ENCODE measurements at regions not wholly inside any gene's neighbourhood (a gene's known extent, or its start where the extent isn't known, plus 50 kb on each side); places are given as distances from the start of the nearest gene placed in this dataset.

- WGBS (ENCODE audit: insufficient coverage): 80% methylated on average over 1 of the region's 3 CpGs
- H3K27ac ChIP-seq (ENCODE audit: low read length in 2 of 2): no peak overlapping the region
- H3K27me3 ChIP-seq (replicated peaks in 1 of 4; ENCODE audit: control extremely low read depth in 1 of 4, control insufficient read depth in 3 of 4, insufficient read depth in 4 of 4, low read length in 3 of 4): peaks cover 0 to 6% (median 4%) of the 10 kb centered on the region in 4 experiments
- ATAC-seq (ENCODE audit: low read depth) (no peak), DNase-seq (no peak)
- H3K9me3 ChIP-seq (ENCODE audit: control extremely low read depth in 1 of 3, control insufficient read depth in 2 of 3, insufficient read depth in 1 of 3, low read length in 2 of 3): peaks cover 0 to 4% (median 0%) of the 10 kb centered on the region in 3 donors
- H3K9ac ChIP-seq (ENCODE audit: low read length): no peak overlapping the region
- H3K36me3 ChIP-seq (replicated peaks in 1 of 2; ENCODE audit: control extremely low read depth in 1 of 2, control insufficient read depth in 1 of 2, extremely low read depth in 1 of 2, insufficient read depth in 2 of 2, low read length in 1 of 2): no peaks in the 10 kb centered on the region
- POLR2A ChIA-PET: no interaction called here
- no peak overlapping the region for H3K27ac Mint-ChIP-seq
- no peaks in the 10 kb centered on the region for H3K4me1 ChIP-seq (ENCODE audit: control insufficient read depth in 2 of 2, insufficient read depth in 2 of 2, low read length in 2 of 2)
- H3K4me2 ChIP-seq (replicated peaks; ENCODE audit: low read depth, low read length, poor library complexity, severe bottlenecking): no peak overlapping the region
- CTCF ChIA-PET: no interaction called here
- no peak for TF ChIP-seq CTCF (IDR thresholded peaks at IDR 0.05)
- TF ChIP-seq EZH2 (IDR thresholded peaks at IDR 0.05; ENCODE audit: borderline replicate concordance, insufficient read depth, low read depth, low read length, poor library complexity, severe bottlenecking): no peak
- H3K4me1 Mint-ChIP-seq: no peaks in the 10 kb centered on the region
- H3K4me3 Mint-ChIP-seq: no peak overlapping the region
- H2AFZ ChIP-seq (ENCODE audit: insufficient read depth, low read depth, low read length, poor library complexity, severe bottlenecking): no peak overlapping the region
- H3K4me3 ChIP-seq (ENCODE audit: control extremely low read depth in 1 of 5, extremely low read depth in 1 of 5, insufficient read depth in 1 of 5, low read depth in 2 of 5, low read length in 4 of 5): no peak overlapping the region
- H3K9me3 Mint-ChIP-seq (ENCODE audit: insufficient read depth): no peaks in the 10 kb centered on the region
- H3K79me2 ChIP-seq (ENCODE audit: control insufficient read depth, insufficient read depth, low read length): no peaks in the 10 kb centered on the region
- intact Hi-C loops (cut with micrococcal nuclease): no loop called here
- no peaks in the 10 kb centered on the region for H4K20me1 ChIP-seq (ENCODE audit: control insufficient read depth, insufficient read depth, low read length, poor library complexity, severe bottlenecking)
- H3K27me3 Mint-ChIP-seq: peaks cover 18% of the 10 kb centered on the region
These were observed 318.2 kb downstream of the TNS1 start for GRCh38 chr2:217684431-217685254.

- no peak for TF ChIP-seq CTCF (IDR thresholded peaks at IDR 0.05)
- no peak for TF ChIP-seq EZH2 (IDR thresholded peaks at IDR 0.05; ENCODE audit: borderline replicate concordance, insufficient read depth, low read depth, low read length, poor library complexity, severe bottlenecking)
- Histone ChIP-seq H3K27me3 (replicated peaks in 1 of 4; ENCODE audit: control extremely low read depth in 1 of 4, control insufficient read depth in 3 of 4, insufficient read depth in 4 of 4, low read length in 3 of 4) (peaks cover 0 to 6% (median 4%) of the 10 kb centered on the region in 4 experiments), H3K4me2 (replicated peaks; ENCODE audit: low read depth, low read length, poor library complexity, severe bottlenecking) (no peak overlapping the region), H3K4me3 (ENCODE audit: control extremely low read depth in 1 of 5, extremely low read depth in 1 of 5, insufficient read depth in 1 of 5, low read depth in 2 of 5, low read length in 4 of 5) (no peak overlapping the region), H3K36me3 (replicated peaks in 1 of 2; ENCODE audit: control extremely low read depth in 1 of 2, control insufficient read depth in 1 of 2, extremely low read depth in 1 of 2, insufficient read depth in 2 of 2, low read length in 1 of 2) (no peaks in the 10 kb centered on the region), H4K20me1 (ENCODE audit: control insufficient read depth, insufficient read depth, low read length, poor library complexity, severe bottlenecking) (no peaks in the 10 kb centered on the region), H3K9me3 (ENCODE audit: control extremely low read depth in 1 of 3, control insufficient read depth in 2 of 3, insufficient read depth in 1 of 3, low read length in 2 of 3) (peaks cover 0 to 4% (median 0%) of the 10 kb centered on the region in 3 donors), H3K79me2 (ENCODE audit: control insufficient read depth, insufficient read depth, low read length) (no peaks in the 10 kb centered on the region), H3K27ac (ENCODE audit: low read length in 2 of 2) (no peak overlapping the region), H3K9ac (ENCODE audit: low read length) (no peak overlapping the region), H3K4me1 (ENCODE audit: control insufficient read depth in 2 of 2, insufficient read depth in 2 of 2, low read length in 2 of 2) (no peaks in the 10 kb centered on the region), H2AFZ (ENCODE audit: insufficient read depth, low read depth, low read length, poor library complexity, severe bottlenecking) (no peak overlapping the region)
- POLR2A ChIA-PET: no interaction called here
- H3K4me3 Mint-ChIP-seq: no peak overlapping the region
- H3K4me1 Mint-ChIP-seq: no peaks in the 10 kb centered on the region
- ATAC-seq (ENCODE audit: low read depth) (no peak), DNase-seq (no peak)
- H3K27me3 Mint-ChIP-seq: peaks cover 15% of the 10 kb centered on the region
- no peak overlapping the region for H3K27ac Mint-ChIP-seq
- CTCF ChIA-PET: no interaction called here
- peaks cover 5% of the 10 kb centered on the region for H3K9me3 Mint-ChIP-seq (ENCODE audit: insufficient read depth)
- intact Hi-C loops (cut with micrococcal nuclease): no loop called here
- no CpG with 5 or more reads among the region's 1 CpG for WGBS (ENCODE audit: insufficient coverage)
These were observed 319.5 kb downstream of the TNS1 start for GRCh38 chr2:217683106-217683870.
